ENCODE measurements at regions not wholly inside any gene's neighbourhood (a gene's known extent, or its start where the extent isn't known, plus 50 kb on each side); places are given as distances from the start of the nearest gene placed in this dataset.

GRCh38 chr9:81389569-81389993 lies 299.8 kb downstream of the TLE1 start (continued):
- TF ChIP-seq RBBP5 (IDR thresholded peaks at IDR 0.05; ENCODE audit: borderline replicate concordance, low read depth, low read length) (no peak), RXRA (IDR thresholded peaks at IDR 0.05; ENCODE audit: insufficient read depth, low read depth, low read length) (no peak)
